Fibroblast of lung (primary cell): ENCODE measurements at regions not wholly inside any gene's neighbourhood (a gene's known extent, or its start where the extent isn't known, plus 50 kb on each side); places are given as distances from the start of the nearest gene placed in this dataset.

Experiments
- DNase-seq, 2 donors: peaks; one replicate each; pipeline versions ENCODE4 v3.0.0 to v3.0.0-alpha.2; 2010; ENCODE audit warnings: low read depth in 2 of 2
- H2AFZ ChIP-seq: 2 replicates; pipeline ENCODE4 v1.5.1; 2012; ENCODE audit warnings: low read length, control low read depth, inconsistent platforms
- H3K27ac ChIP-seq: 2 replicates; pipeline ENCODE4 v1.5.1; 2011; ENCODE audit warnings: low read length, control low read depth; ENCODE audit not compliant: insufficient read depth
- H3K27me3 ChIP-seq: 2 replicates; pipeline ENCODE4 v1.5.1; 2011; ENCODE audit warnings: mild to moderate bottlenecking, low read length; ENCODE audit not compliant: control insufficient read depth, insufficient read depth
- H3K36me3 ChIP-seq: 2 replicates; pipeline ENCODE4 v1.5.1; 2011; ENCODE audit warnings: low read length; ENCODE audit not compliant: control insufficient read depth, insufficient read depth
- H3K4me1 ChIP-seq: 2 replicates; pipeline ENCODE4 v1.5.1; 2011; ENCODE audit warnings: low read length; ENCODE audit not compliant: control insufficient read depth, insufficient read depth; ENCODE audit errors: extremely low read depth
- H3K4me2 ChIP-seq: 2 replicates; pipeline ENCODE4 v1.5.1; 2011; ENCODE audit warnings: low read length, control low read depth; ENCODE audit not compliant: insufficient read depth; ENCODE audit errors: extremely low read depth
- H3K4me3 ChIP-seq, 4 experiments: fragments of 200-600 bp in 1 of 4; sonication (generic) in 1 of 4; replicated peaks in 1 of 4; 2 replicates each; pipeline ENCODE4 v1.5.1; 2011 to 2016; ENCODE audit warnings: low read length in 4 of 4, low read depth in 3 of 4, mild to moderate bottlenecking in 3 of 4, control low read depth in 2 of 4, inconsistent platforms in 1 of 4, mixed read lengths in 1 of 4; ENCODE audit not compliant: insufficient read depth in 1 of 4; ENCODE audit errors: control extremely low read depth in 1 of 4
- H3K79me2 ChIP-seq: 2 replicates; pipeline ENCODE4 v1.5.1; 2012; ENCODE audit warnings: mild to moderate bottlenecking, low read length, inconsistent platforms; ENCODE audit not compliant: control insufficient read depth, insufficient read depth
- H3K9ac ChIP-seq: 2 replicates; pipeline ENCODE4 v1.5.1; 2011; ENCODE audit warnings: mild to moderate bottlenecking, low read length, control low read depth; ENCODE audit not compliant: insufficient read depth
- H3K9me3 ChIP-seq: 2 replicates; pipeline ENCODE4 v1.5.1; 2012; ENCODE audit warnings: low read depth, low read length; ENCODE audit not compliant: control insufficient read depth, insufficient read depth
- H4K20me1 ChIP-seq: 2 replicates; pipeline ENCODE4 v1.5.1; 2011; ENCODE audit warnings: low read length; ENCODE audit not compliant: control insufficient read depth, insufficient read depth; ENCODE audit errors: extremely low read depth
- EZH2 ChIP-seq: IDR thresholded peaks from 2 replicates; pipeline ENCODE4 v1.5.1; 2012; ENCODE audit warnings: low read length, control low read depth, mild to moderate bottlenecking; ENCODE audit errors: missing control alignments
- TF ChIP-seq, protein P1 (sequence below), 2 donors: IDR thresholded peaks in 1 of 2; conservative IDR thresholded peaks in 1 of 2; 1 replicate in 1 of 2; 2 replicates in 1 of 2; pipeline ENCODE4 v1.5.1; 2011 to 2012; ENCODE audit warnings: low read length in 2 of 2, control low read depth in 1 of 2, inconsistent platforms in 1 of 2, low read depth in 1 of 2, mild to moderate bottlenecking in 1 of 2

DNA sequence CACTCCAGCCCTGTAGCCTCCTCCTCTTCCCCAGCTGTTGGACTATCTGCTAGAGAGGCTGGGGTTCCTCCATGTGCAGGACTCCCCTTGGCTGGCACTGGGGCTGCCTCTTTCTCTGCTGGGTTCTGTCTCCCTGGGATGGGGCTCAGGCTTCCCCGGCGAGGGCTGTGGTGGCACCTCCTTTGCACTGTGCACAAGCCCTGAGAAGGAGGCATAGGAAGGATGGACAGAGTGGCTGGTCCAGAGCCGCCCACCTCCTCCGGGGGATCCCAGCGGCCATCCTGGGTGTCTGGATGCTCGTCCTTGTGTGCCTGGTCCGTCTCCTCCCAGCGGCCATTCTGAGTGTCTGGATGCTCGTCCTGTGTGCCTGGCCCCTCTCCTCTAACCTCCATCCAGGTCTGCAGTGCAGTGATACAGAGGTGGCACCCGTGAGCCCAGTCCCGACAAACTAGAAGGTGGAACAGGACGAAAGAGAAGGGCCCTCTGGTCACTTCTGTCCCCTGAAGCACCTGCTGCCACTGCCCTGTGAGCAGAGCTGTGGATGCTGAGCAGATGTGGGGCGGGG, 633.7 kb downstream of the BRD1 start:
- no peaks in the 10 kb centered on the region for H4K20me1 ChIP-seq
- no peaks in the 10 kb centered on the region for H3K36me3 ChIP-seq
- no peak overlapping the region for H3K4me2 ChIP-seq
- H3K9ac ChIP-seq, result no peak overlapping the region
- H3K27ac ChIP-seq, result no peak overlapping the region
- no peak overlapping the region for H2AFZ ChIP-seq
- no peak for DNase-seq
- H3K79me2 ChIP-seq, result no peaks in the 10 kb centered on the region
- no peaks in the 10 kb centered on the region for H3K4me1 ChIP-seq
- no peak overlapping the region for H3K4me3 ChIP-seq
- no peaks in the 10 kb centered on the region for H3K9me3 ChIP-seq
- no peaks in the 10 kb centered on the region for H3K27me3 ChIP-seq
- no peak for TF ChIP-seq EZH2
- TF ChIP-seq, protein P1, sequence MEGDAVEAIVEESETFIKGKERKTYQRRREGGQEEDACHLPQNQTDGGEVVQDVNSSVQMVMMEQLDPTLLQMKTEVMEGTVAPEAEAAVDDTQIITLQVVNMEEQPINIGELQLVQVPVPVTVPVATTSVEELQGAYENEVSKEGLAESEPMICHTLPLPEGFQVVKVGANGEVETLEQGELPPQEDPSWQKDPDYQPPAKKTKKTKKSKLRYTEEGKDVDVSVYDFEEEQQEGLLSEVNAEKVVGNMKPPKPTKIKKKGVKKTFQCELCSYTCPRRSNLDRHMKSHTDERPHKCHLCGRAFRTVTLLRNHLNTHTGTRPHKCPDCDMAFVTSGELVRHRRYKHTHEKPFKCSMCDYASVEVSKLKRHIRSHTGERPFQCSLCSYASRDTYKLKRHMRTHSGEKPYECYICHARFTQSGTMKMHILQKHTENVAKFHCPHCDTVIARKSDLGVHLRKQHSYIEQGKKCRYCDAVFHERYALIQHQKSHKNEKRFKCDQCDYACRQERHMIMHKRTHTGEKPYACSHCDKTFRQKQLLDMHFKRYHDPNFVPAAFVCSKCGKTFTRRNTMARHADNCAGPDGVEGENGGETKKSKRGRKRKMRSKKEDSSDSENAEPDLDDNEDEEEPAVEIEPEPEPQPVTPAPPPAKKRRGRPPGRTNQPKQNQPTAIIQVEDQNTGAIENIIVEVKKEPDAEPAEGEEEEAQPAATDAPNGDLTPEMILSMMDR (conservative IDR thresholded peaks at IDR 0.05 in 1 of 2, IDR thresholded peaks at IDR 0.05 in 1 of 2; ENCODE audit: low read depth in 1 of 2, low read length in 2 of 2), result no peak

DNA sequence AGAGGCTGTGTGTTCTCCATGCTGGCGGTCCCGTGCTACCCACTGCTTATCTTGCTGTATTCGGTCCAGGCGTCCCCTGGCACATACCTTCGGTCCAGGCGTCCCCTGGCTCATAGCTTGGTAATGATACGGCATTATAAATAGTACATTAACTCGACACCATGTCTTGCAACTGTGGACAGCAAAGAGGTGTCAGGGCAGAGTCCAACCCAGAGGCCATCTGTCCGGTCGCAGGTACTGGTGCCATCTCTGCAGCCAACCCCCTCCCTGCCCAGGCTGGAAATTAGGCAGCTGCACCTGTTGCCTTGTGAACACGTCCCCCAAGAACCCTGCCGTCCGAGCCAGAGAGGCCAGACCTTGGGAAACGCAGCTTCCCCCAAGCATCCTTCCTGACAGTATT, 634.3 kb downstream of the BRD1 start:
- Histone ChIP-seq H3K9ac (no peak overlapping the region), H3K4me1 (no peaks in the 10 kb centered on the region), H3K27ac (no peak overlapping the region), H3K9me3 (no peaks in the 10 kb centered on the region), H4K20me1 (no peaks in the 10 kb centered on the region), H3K4me2 (no peak overlapping the region), H3K4me3 (no peak overlapping the region), H3K79me2 (no peaks in the 10 kb centered on the region), H3K27me3 (no peaks in the 10 kb centered on the region), H3K36me3 (no peaks in the 10 kb centered on the region), H2AFZ (no peak overlapping the region)
- TF ChIP-seq, protein P1 (conservative IDR thresholded peaks at IDR 0.05 in 1 of 2, IDR thresholded peaks at IDR 0.05 in 1 of 2; ENCODE audit: low read depth in 1 of 2, low read length in 2 of 2), result no peak
- no peak for TF ChIP-seq EZH2
- DNase-seq, result no peak

DNA sequence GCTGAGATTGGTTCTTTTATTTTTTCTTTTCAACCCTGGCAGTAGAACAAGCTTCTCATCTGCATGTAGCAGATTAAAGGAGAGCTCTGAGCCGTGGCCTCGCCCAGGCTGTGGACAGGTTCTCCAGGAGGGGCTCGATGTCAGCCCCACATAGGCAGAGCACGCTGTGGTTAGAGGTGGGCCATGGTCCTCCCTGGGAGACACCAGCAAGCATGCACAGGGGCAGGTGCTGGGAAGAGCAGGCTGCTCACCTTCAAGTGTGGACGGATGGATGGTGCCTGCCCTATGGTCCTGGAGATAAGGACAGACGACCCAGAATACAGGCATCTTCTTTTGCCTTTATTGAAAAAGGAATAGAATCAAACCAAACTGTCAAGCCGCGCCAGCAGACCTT, 634.8 kb downstream of the BRD1 start:
- H3K4me2 ChIP-seq, result no peak overlapping the region
- H3K27me3 ChIP-seq, result no peaks in the 10 kb centered on the region
- no peak overlapping the region for H2AFZ ChIP-seq
- no peak for DNase-seq
- TF ChIP-seq, protein P1 (conservative IDR thresholded peaks at IDR 0.05 in 1 of 2, IDR thresholded peaks at IDR 0.05 in 1 of 2; ENCODE audit: low read depth in 1 of 2, low read length in 2 of 2), result no peak
- TF ChIP-seq EZH2, result no peak
- no peaks in the 10 kb centered on the region for H4K20me1 ChIP-seq
- H3K36me3 ChIP-seq, result no peaks in the 10 kb centered on the region
- no peak overlapping the region for H3K9ac ChIP-seq
- H3K4me1 ChIP-seq, result no peaks in the 10 kb centered on the region
- H3K27ac ChIP-seq, result no peak overlapping the region
- no peak overlapping the region for H3K4me3 ChIP-seq
- H3K79me2 ChIP-seq, result no peaks in the 10 kb centered on the region
- no peaks in the 10 kb centered on the region for H3K9me3 ChIP-seq
